GM18868 (cell line): ENCODE measurements at regions not wholly inside any gene's neighbourhood (a gene's known extent, or its start where the extent isn't known, plus 50 kb on each side); places are given as distances from the start of the nearest gene placed in this dataset.
"Not testable (repeated sequence)": the region's sequence is repeated elsewhere in the genome, so short reads cannot be mapped to it uniquely, and the experiment has no call there.

Source experiments
- ATAC-seq: cut with Tn5 transposase; IDR thresholded peaks from one replicate; pipeline ENCODE4 v1.9.1; 2021; ENCODE audit warnings: mild to moderate bottlenecking, moderate library complexity; ENCODE audit not compliant: unreplicated experiment

DNA sequence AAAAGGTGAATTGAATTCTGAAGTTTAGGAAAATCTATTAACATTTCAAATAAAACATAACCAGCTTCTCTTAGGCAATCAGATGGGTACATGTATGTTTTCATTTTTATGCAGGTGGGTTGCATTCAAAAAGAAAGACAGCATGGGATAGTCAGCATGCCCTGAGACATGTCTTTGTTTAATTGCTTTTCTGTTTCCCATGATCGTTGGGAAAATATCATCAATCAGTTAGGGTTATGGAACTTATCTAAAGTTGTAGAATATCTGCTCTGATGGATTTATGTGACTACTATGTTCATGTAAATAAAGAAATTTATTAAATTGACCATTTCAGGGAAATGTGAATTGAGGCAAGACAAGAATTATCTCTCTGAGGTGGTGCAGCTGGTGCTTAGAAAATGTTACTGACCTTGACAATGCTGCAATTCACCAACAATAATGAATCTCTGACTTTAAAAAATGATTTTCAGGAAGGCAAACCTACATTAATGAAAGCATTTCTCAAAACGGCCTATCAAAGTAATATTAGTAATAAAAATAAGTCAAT is 112.7 kb downstream of the RFPL4B start:
- ATAC-seq, result no peak

GRCh38 chr6:112464901-112465665 is 118.0 kb downstream of the RFPL4B start:
- no peak for ATAC-seq

- peak; percentile 82 for ATAC-seq
Measured at GRCh38 chr6:112466373-112467151, 119.4 kb downstream of the RFPL4B start.

DNA sequence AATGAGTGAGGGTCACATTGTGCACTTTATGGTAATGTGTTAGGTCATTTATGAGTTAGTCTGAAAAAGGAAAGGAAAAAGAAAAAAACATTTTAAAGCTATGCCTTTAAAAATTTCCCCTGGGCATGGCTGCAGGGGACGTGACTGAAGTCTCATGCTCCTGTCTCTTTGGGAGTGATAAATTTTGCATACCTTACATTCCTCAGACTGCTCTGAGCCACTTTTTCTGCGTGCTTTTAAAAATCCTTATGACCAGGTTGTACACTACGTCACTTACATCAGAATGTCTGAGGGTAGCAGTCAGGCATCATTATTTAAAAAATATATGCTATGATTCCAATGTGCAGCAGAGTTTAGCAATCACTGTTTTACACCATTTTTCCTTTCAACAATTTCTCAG is 121.2 kb downstream of the RFPL4B start:
- ATAC-seq, result no peak

DNA sequence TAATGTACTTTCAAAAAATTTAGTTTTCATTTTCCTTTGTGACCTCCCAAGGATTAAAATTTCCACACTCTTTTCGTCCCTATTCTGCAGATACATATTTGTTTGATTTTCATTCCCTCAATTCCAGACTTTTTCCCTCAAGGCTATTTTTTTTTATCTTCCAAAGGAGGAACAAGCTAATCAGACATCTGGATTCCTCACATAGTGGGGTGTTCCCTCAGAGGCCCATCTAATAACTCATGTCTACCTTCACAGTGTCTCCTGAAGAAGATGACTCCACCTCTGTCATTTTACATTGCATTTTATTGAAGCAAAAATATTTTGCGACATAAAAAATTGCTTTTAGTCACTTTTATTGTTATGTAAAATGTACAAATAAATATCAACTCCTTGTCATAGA is 122.2 kb downstream of the RFPL4B start:
- ATAC-seq, result no peak

GRCh38 chr6:112470376-112470775 is 123.2 kb downstream of the RFPL4B start:
- no peak for ATAC-seq

DNA sequence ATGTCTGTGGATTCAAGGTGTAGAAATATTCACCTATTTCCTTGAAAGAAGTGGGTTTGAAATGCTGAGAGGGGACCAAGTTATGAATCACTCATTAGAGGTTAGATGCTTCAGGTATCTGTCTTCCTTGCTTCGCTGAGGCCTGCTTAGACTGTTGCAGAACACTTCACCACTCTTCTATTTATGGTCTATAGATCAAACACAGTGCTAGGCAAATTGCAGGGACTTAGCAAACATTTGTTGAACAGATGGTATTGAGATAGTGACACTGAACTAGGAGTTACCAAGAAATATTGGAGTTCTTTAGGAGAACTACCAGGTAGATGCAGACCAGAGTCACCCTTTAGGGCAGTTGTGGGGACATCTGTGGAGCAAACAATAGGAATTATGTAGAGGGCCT is 123.8 kb downstream of the RFPL4B start:
- ATAC-seq, result no peak

GRCh38 chr6:112475083-112475482 is 128.0 kb downstream of the RFPL4B start:
- no peak for ATAC-seq

DNA sequence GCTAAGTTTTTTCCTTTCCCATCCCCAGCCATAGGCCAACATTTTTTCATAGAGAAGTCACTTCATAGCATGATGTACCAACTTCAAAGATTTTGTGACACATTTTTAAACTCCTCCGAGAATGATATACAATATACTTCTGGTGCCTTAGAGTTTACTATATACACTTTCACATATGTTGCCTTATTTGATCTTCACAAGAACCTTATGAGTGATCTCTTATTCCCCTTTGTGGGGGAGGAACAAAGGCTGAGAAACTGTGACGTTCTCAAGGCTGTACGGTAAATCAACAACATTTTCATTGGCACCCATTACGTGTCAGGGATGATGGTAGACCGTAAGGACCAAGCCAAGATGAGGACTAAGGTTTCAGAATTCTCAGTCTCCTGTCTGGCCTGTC is 130.0 kb downstream of the RFPL4B start:
- ATAC-seq, result no peak

GRCh38 chr6:112478036-112478435 is 130.9 kb downstream of the RFPL4B start:
- no peak for ATAC-seq

DNA sequence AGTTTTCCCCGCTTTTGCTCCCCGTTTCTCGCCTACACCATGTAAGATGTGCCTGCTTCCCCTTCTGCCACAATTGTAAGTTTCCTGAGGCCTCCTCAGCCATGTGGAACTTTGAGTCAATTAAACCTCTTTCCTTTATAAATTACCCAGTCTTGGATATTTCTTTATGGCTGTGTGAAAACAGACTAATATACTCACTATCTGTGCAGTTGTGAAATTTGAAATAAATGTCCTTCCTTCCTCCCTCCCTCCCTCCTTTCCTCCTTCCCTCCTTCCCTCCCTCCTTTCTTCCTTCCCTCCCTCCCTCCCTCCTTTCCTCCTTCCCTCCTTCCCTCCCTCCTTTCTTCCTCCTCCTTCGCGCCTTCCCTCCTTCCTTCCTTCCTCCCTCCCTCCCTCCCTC is 132.8 kb downstream of the RFPL4B start:
- not testable (repeated sequence) for ATAC-seq

- no peak for ATAC-seq
Measured at GRCh38 chr6:112480553-112480952, 133.4 kb downstream of the RFPL4B start.

DNA sequence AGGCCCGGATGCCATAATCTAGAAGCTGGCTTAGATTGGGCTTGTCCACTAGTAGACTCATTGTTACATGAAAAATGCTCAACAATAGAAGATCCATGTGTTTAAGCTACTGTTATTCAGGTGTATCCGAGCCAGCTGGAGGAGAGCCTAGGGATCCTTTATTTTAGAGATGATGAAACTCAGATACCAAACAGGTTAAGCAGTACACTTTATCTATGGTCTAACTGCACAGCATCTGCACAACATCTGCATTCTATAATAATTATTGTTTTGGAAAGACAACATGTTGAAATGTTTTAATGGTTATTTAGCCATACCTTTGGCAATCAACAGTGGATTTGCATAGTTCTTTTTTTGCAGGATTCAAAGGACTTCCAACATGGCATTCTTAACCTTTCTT is 134.1 kb downstream of the RFPL4B start:
- ATAC-seq, result no peak

DNA sequence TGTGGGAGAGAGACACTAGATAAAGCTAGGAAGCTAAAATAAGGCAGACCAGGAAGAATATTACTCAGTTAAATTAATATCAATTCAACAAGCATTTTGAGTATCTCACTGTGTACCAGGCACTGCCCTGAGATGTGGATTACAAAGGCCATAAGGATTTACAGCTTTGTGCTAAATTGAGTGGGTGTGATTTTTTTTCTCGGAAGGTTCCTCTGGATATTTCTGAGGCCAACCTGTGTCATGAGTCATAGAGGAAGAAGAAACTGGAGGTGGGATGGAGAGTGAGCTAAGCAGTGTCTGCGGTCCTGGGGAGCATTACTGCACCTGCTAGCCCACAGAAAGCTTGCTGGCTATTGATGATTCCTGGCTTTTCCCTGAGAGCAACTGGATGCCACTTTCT is 135.2 kb downstream of the RFPL4B start:
- no peak for ATAC-seq

DNA sequence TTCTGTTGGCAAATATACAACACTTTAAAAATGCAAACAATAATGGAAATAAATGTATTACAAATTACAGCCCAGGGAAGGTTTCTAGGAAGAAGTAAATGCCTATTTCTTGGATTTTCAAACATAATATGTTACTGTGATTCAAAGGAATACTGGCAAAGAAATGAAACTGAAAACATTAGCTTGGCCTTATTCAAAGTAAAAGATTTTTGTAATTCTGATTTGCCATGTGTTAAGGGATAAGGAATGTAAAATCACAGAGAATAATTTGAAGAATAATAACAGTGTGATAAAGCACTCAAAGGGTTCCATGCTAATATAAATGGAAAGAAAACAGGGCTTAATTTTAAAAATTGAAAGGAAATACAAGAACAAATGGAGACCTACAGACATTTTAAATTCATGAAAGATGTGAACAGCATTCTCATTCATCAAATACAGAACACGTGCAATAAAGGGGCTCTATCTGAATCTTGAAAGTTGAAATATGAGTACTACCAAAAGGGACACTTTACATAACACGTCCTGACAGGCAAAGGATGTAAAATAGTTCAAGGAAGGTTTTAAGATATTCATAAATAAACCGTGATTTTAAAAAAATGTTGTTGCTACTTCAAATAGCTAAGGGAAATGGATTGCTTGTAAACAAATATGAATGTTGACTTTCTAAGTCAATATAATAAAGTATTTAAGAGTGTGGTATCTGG is 138.1 kb downstream of the RFPL4B start:
- ATAC-seq, result no peak

DNA sequence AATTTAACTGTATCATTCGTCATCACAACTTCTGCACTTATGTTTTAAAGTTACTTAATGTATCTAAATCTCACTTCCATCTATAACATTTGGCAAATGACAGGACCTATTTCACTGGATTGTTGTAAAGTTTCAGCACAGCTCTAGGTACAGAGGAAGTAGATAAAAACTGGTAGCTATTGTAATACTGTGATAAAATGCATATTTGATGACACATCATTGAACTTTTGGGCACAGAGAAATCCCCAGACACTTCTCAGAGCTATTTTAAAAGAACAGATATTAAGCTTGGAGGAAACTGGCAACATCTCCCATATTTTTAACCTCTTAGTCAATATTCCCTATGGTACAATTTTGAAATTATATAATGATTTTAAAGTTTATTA is 138.7 kb downstream of the RFPL4B start:
- no peak for ATAC-seq

GRCh38 chr6:112486454-112486853 is 139.3 kb downstream of the RFPL4B start:
- ATAC-seq, result no peak

GRCh38 chr6:112488238-112488637 is 141.1 kb downstream of the RFPL4B start:
- no peak for ATAC-seq

DNA sequence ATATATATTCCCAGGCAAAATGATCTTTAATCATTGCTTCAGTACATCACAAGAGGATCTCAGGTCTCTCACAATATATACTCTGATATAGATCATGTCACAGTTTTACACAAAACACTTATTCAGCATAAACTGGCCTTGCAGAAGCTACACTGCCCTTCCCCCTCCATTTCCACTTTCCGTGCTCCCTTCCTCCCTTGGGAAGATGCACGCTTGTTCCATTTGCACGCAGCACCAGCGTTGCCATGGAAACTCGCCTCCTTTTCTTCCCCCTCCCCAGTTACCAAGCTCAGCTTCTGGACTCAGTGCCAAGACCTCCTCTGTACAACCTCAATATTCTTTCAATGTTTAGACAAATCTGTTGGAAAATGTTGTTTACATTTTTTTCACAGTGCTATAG is 154.6 kb downstream of the RFPL4B start:
- ATAC-seq, result no peak

- no peak for ATAC-seq
Measured at GRCh38 chr6:112502351-112503090, 155.4 kb downstream of the RFPL4B start.

DNA sequence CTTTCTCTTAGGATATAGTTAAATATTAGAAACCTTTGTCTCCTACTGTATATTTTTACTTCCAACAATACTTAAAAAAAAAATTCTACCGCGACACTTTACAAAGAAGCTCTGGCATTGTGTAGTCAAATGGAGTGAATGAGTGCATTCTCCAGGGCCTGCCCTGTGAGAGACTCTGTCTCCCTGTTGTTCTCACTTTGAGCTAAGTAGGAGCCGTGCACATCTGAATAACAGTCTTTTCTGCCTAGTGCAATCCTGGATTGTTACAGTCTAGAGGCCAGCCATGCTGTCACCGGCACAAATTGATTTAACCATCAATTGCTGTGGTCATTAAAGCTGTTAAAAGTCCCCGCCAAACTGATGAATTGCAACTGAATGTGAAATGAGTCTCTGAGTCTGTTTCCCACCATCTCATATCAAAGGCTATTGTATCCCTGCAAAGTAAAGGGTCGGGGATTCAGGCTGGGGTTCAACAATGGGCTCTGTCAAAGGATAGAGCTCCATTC is 156.0 kb downstream of the RFPL4B start:
- no peak for ATAC-seq
